Upper lobe of left lung (tissue), 6 donors: ENCODE measurements at regions not wholly inside any gene's neighbourhood (a gene's known extent, or its start where the extent isn't known, plus 50 kb on each side); places are given as distances from the start of the nearest gene placed in this dataset.

Experiments
- ATAC-seq, 2 donors: fragments of 200-7000 bp; cut with Tn5 transposase; one replicate each; pipeline ENCODE4 v1.9.1; 2022; ENCODE audit warnings: mild to moderate bottlenecking in 2 of 2, moderate library complexity in 2 of 2; ENCODE audit not compliant: low FRiP score in 2 of 2
- DNase-seq, 2 donors: peaks; one replicate each; pipeline ENCODE4 v3.0.0-alpha.2; 2019 to 2020
- H3K27ac ChIP-seq, 4 donors: fragments of 200-600 bp; sonication (generic); one replicate each; pipeline ENCODE4 v1.5.1; 2016 to 2019
- H3K27me3 ChIP-seq, 4 donors: fragments of 200-600 bp; sonication (generic); one replicate each; pipeline ENCODE4 v1.5.1; 2017 to 2019
- H3K36me3 ChIP-seq, 4 donors: fragments of 200-600 bp; sonication (generic); one replicate each; pipeline ENCODE4 v1.5.1; 2016 to 2019
- H3K4me1 ChIP-seq, 4 donors: fragments of 200-600 bp; sonication (generic); one replicate each; pipeline ENCODE4 v1.5.1; 2018 to 2019
- H3K4me3 ChIP-seq, 4 donors: fragments of 200-600 bp; sonication (generic); one replicate each; pipeline ENCODE4 v1.5.1; 2017 to 2019; ENCODE audit warnings: mild to moderate bottlenecking in 2 of 4, moderate library complexity in 1 of 4
- H3K9me3 ChIP-seq, 4 donors: fragments of 200-600 bp; sonication (generic); one replicate each; pipeline ENCODE4 v1.5.1; 2018 to 2019
- EP300 ChIP-seq, 4 donors: sonication (generic); formaldehyde crosslinking; IDR thresholded peaks; one replicate each; pipeline ENCODE4 v1.5.1; 2017; ENCODE audit warnings: antibody characterized with exemption in 4 of 4, control low read depth in 2 of 4
- POLR2A ChIP-seq, 4 donors: fragments of 450-650 bp; IDR thresholded peaks; one replicate each; pipeline ENCODE4 v1.5.1; 2016 to 2017; ENCODE audit warnings: antibody characterized with exemption in 4 of 4, mild to moderate bottlenecking in 2 of 4
- POLR2AphosphoS5 ChIP-seq, 2 donors: sonication (generic); formaldehyde crosslinking; IDR thresholded peaks; one replicate each; pipeline ENCODE4 v1.5.1; 2017; ENCODE audit warnings: antibody characterized with exemption in 2 of 2
- WGBS, 2 donors: methylation state at CpG; one replicate each; pipeline ENCODE4 v1.1.5; 2017 to 2018; 5-methylcytosine and 5-hydroxymethylcytosine counted together
- TF ChIP-seq, protein P1 (sequence below), 6 experiments: fragments of 450-650 bp in 4 of 6; fragments of 200-600 bp in 2 of 6; sonication (generic) in 2 of 6; IDR thresholded peaks; one replicate each; pipeline ENCODE4 v1.5.1; 2016 to 2019; ENCODE audit warnings: antibody characterized with exemption in 6 of 6
- donor health status: DM: no; HTN: no; CAD: no; lungs with moderate emphysema.
- donor health status: DM: no; HTN: yes; CAD: no; lungs with severe emphysema.

DNA sequence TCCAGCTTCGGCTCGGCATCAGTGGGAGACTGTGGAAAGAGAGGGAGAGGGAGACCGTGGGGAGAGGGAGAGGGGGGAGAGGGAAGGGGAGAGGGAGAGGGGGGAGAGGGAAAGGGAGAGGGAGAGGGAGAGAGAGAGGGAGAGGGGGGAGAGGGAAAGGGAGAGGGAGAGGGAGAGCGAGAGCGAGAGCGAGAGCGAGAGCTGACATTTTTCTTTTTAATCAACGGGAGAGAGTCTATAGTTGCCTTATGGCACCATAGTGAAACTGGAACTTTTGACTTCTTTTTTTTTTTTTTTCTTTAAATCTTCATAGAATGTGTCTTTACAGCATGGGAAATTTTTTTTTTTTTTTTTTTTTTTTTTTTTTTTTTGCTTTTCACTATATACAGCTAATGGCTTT lies 94.7 kb upstream of the NUDT6 start:
- TF ChIP-seq, protein P1, sequence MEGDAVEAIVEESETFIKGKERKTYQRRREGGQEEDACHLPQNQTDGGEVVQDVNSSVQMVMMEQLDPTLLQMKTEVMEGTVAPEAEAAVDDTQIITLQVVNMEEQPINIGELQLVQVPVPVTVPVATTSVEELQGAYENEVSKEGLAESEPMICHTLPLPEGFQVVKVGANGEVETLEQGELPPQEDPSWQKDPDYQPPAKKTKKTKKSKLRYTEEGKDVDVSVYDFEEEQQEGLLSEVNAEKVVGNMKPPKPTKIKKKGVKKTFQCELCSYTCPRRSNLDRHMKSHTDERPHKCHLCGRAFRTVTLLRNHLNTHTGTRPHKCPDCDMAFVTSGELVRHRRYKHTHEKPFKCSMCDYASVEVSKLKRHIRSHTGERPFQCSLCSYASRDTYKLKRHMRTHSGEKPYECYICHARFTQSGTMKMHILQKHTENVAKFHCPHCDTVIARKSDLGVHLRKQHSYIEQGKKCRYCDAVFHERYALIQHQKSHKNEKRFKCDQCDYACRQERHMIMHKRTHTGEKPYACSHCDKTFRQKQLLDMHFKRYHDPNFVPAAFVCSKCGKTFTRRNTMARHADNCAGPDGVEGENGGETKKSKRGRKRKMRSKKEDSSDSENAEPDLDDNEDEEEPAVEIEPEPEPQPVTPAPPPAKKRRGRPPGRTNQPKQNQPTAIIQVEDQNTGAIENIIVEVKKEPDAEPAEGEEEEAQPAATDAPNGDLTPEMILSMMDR (IDR thresholded peaks at IDR 0.05): no peak
- no peak overlapping the region for H3K4me3 ChIP-seq
- DNase-seq: no peak
- H3K9me3 ChIP-seq: no peaks in the 10 kb centered on the region
- no peak for ATAC-seq
- H3K4me1 ChIP-seq: no peaks in the 10 kb centered on the region
- WGBS, 2 donors: 90 to 95% methylated on average over 6 of the region's 8 CpGs
- no peak overlapping the region for H3K27ac ChIP-seq
- H3K27me3 ChIP-seq: no peaks in the 10 kb centered on the region
- H3K36me3 ChIP-seq: no peaks in the 10 kb centered on the region

DNA sequence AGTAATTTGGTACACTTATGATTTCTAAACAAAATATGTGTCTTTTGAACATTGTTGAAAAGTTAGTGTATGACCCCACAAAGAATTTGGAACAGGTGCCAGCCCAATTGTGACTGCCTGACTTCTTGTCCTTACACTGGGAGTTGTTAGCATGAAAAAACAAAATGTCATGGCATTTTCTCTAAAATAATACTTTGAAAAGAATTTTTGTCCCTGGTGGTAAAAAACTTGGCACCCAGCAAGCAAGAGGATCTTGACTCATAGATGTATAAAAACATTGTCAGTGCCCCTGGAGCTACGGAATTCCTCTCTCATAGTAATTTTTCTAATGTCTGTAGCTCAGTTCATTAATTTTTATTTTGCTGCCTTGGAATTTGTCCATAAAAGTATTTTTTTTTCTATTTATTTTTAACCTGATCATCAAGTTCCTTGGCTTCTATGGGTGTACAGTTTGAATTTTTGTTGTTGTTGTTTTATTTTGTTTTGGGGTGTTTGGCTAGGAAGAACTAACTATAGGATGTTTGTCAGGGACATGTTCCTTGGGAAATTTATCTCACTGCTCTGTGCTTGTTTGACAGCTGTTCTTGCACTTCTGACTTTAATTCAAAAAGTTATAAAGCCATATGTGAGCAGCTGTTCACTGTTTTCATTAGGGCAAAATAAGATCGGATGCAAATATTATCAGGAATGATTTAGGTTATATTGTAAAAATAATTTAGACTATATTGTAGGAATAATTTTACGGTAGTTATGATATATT lies 95.4 kb upstream of the NUDT6 start:
- DNase-seq (no peak), ATAC-seq (no peak)
- H3K27ac ChIP-seq: no peak overlapping the region
- H3K9me3 ChIP-seq: no peaks in the 10 kb centered on the region
- H3K4me3 ChIP-seq: no peak overlapping the region
- no peaks in the 10 kb centered on the region for H3K27me3 ChIP-seq
- 77 to 84% methylated on average over 3 of the region's 3 CpGs for WGBS, 2 donors
- no peak for TF ChIP-seq EP300 (IDR thresholded peaks at IDR 0.05)
- TF ChIP-seq, protein P1 (IDR thresholded peaks at IDR 0.05): no peak
- TF ChIP-seq POLR2A (IDR thresholded peaks at IDR 0.05): no peak
- TF ChIP-seq POLR2AphosphoS5 (IDR thresholded peaks at IDR 0.05): no peak
- no peaks in the 10 kb centered on the region for H3K36me3 ChIP-seq
- no peaks in the 10 kb centered on the region for H3K4me1 ChIP-seq

DNA sequence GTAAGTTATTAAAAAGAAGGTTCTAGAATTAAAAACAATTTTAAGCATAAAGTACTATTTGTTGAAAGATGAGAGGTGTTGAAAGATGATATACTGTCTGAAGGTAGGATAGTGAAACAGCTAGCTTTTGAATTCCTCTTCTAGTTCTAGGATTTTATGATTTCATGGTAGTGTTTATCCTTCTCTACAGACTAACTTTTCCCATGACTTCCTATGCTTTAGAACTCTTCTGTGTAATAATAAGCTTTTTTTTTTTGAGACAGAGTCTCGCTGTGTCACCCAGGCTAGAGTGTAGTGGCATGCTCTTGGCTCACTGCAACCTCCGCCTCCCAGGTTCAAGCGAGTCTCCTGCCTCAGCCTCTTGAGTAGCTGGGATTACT lies 96.0 kb upstream of the NUDT6 start:
- ATAC-seq: no peak
- no peak overlapping the region for H3K4me3 ChIP-seq
- 51 to 52% methylated on average over 3 of the region's 3 CpGs for WGBS, 2 donors

DNA sequence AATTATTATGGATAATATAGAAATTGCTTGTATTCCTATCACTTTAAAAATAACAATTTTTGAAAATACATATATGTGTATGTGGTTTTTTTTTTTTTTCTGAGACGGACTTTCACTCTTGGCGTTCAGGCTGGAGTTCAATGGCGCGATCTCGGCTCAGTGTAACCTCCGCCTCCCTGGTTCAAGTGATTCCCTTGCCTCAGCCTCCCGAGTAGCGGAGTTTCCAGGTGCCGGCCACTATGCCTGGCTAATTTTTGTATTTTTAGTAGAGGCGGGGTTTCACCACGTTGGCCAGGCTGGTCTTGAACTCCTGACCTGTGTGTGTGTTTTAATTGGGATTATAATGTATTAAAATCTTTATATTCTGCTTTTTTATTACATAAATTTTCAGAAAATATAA lies 97.9 kb upstream of the NUDT6 start:
- no peak overlapping the region for H3K27ac ChIP-seq
- no peaks in the 10 kb centered on the region for H3K36me3 ChIP-seq
- no peaks in the 10 kb centered on the region for H3K9me3 ChIP-seq
- no peaks in the 10 kb centered on the region for H3K4me1 ChIP-seq
- no peak for DNase-seq
- no peak for ATAC-seq
- no peak overlapping the region for H3K4me3 ChIP-seq
- WGBS, 2 donors: 97 to 98% methylated on average over 11 of the region's 11 CpGs
- TF ChIP-seq, protein P1 (IDR thresholded peaks at IDR 0.05): no peak
- TF ChIP-seq POLR2AphosphoS5 (IDR thresholded peaks at IDR 0.05) (no peak), EP300 (IDR thresholded peaks at IDR 0.05) (no peak), POLR2A (IDR thresholded peaks at IDR 0.05) (no peak)
- H3K27me3 ChIP-seq: no peaks in the 10 kb centered on the region

More for the DNA sequence above, 96.0 kb upstream of the NUDT6 start:
- no peaks in the 10 kb centered on the region for H3K27me3 ChIP-seq
- no peak overlapping the region for H3K27ac ChIP-seq
- H3K36me3 ChIP-seq: no peaks in the 10 kb centered on the region
- no peak for DNase-seq
- TF ChIP-seq EP300 (IDR thresholded peaks at IDR 0.05) (no peak), POLR2A (IDR thresholded peaks at IDR 0.05) (no peak), POLR2AphosphoS5 (IDR thresholded peaks at IDR 0.05) (no peak)
- TF ChIP-seq, protein P1 (IDR thresholded peaks at IDR 0.05): no peak
- H3K9me3 ChIP-seq: no peaks in the 10 kb centered on the region
- H3K4me1 ChIP-seq: no peaks in the 10 kb centered on the region

DNA sequence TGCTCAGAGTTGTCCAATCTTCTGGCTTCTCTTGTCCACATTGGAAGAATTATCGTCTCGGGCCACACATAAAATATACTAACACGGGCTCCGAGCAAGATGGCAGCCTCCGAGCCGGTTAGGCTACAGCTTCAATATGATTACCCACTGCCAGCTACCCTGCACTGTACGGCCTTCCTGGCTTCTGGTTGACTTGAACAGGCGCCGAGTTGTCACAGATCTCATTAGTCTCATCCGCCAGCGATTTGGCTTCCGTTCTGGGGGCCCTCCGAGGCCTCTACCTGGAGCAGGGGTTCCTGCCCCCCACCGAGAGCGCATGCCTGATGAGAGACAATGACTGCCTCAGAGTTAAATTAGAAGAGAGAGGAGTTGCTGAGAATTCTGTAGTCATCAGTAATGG lies 101.2 kb upstream of the NUDT6 start:
- no peak overlapping the region for H3K4me3 ChIP-seq
- no peak for ATAC-seq
- no peak for TF ChIP-seq EP300 (IDR thresholded peaks at IDR 0.05)
- no peak for TF ChIP-seq POLR2A (IDR thresholded peaks at IDR 0.05)
- TF ChIP-seq, protein P1 (IDR thresholded peaks at IDR 0.05): no peak
- no peak for TF ChIP-seq POLR2AphosphoS5 (IDR thresholded peaks at IDR 0.05)
- H3K27ac ChIP-seq: no peak overlapping the region
- H3K4me1 ChIP-seq: no peaks in the 10 kb centered on the region
- no peaks in the 10 kb centered on the region for H3K27me3 ChIP-seq
- peak in 1 of 2 donors; percentile 9 for DNase-seq
- no peaks in the 10 kb centered on the region for H3K9me3 ChIP-seq
- 98 to 100% methylated on average over 15 of the region's 15 CpGs for WGBS, 2 donors
- H3K36me3 ChIP-seq: peaks cover 0 to under 1% (median 0%) of the 10 kb centered on the region in 4 donors
